PFSK-1 (cell line): ENCODE measurements at regions not wholly inside any gene's neighbourhood (a gene's known extent, or its start where the extent isn't known, plus 50 kb on each side); places are given as distances from the start of the nearest gene placed in this dataset.

Experiments used
- POLR2AphosphoS5 ChIP-seq: IDR thresholded peaks from 2 replicates; pipeline ENCODE4 v1.6.1; 2012; ENCODE audit warnings: low read depth, mild to moderate bottlenecking, control low read depth, low read length, moderate library complexity
- TAF1 ChIP-seq: IDR thresholded peaks from 2 replicates; pipeline ENCODE4 v1.6.1; 2012; ENCODE audit warnings: low read length, control low read depth, borderline replicate concordance; ENCODE audit not compliant: insufficient read depth

- TF ChIP-seq TAF1 (no peak), POLR2AphosphoS5 (no peak)
These were observed 611.7 kb downstream of the NR2F1-AS1 start for GRCh38 chr5:92969191-92969780.
